C4-2B (cell line): ENCODE measurements at regions not wholly inside any gene's neighbourhood (a gene's known extent, or its start where the extent isn't known, plus 50 kb on each side); places are given as distances from the start of the nearest gene placed in this dataset.

Experiments used
- CTCF ChIP-seq: fragments of 450-650 bp; conservative IDR thresholded peaks from 2 replicates; pipeline ENCODE4 v1.5.1; 2017; ENCODE audit warnings: mild to moderate bottlenecking
- ZFX ChIP-seq: fragments of 450-650 bp; IDR thresholded peaks from 2 replicates; pipeline ENCODE4 v1.6.1; 2017

- TF ChIP-seq CTCF = no peak
- TF ChIP-seq ZFX = no peak
Observed at GRCh38 chr20:46797206-46797605, 87.8 kb downstream of the SLC2A10 start.
